ENCODE measurements at regions not wholly inside any gene's neighbourhood (a gene's known extent, or its start where the extent isn't known, plus 50 kb on each side); places are given as distances from the start of the nearest gene placed in this dataset.

GRCh38 chr3:104547031-104547430 is 819.7 kb upstream of the ALCAM start:
- no peak for DNase-seq

GRCh38 chr3:104548401-104548800 is 818.3 kb upstream of the ALCAM start:
- DNase-seq: no peak

- no peak for DNase-seq
These were observed 817.5 kb upstream of the ALCAM start for GRCh38 chr3:104549099-104549714.

- DNase-seq: no peak
These were observed 813.6 kb upstream of the ALCAM start for GRCh38 chr3:104553121-104553520.

- no peak for DNase-seq
These were observed 812.3 kb upstream of the ALCAM start for GRCh38 chr3:104554425-104554824.

GRCh38 chr3:104555728-104556127 is 811.0 kb upstream of the ALCAM start:
- no peak for DNase-seq

- DNase-seq: no peak
These were observed 810.2 kb upstream of the ALCAM start for GRCh38 chr3:104556372-104557078.

GRCh38 chr3:104561324-104561723 is 805.4 kb upstream of the ALCAM start:
- no peak for DNase-seq

GRCh38 chr3:104564045-104564643 is 802.6 kb upstream of the ALCAM start:
- no peak for DNase-seq

- no peak for DNase-seq
These were observed 800.7 kb upstream of the ALCAM start for GRCh38 chr3:104566054-104566453.

- DNase-seq: no peak
These were observed 791.1 kb upstream of the ALCAM start for GRCh38 chr3:104575634-104576033.

GRCh38 chr3:104578558-104578957 is 788.2 kb upstream of the ALCAM start:
- DNase-seq: no peak

GRCh38 chr3:104582092-104582491 is 784.6 kb upstream of the ALCAM start:
- no peak for DNase-seq

GRCh38 chr3:104584682-104585081 is 782.0 kb upstream of the ALCAM start:
- DNase-seq: no peak

GRCh38 chr3:104586344-104586743 is 780.4 kb upstream of the ALCAM start:
- DNase-seq: no peak

GRCh38 chr3:104588442-104588841 is 778.3 kb upstream of the ALCAM start:
- DNase-seq: no peak

- no peak for DNase-seq
These were observed 774.9 kb upstream of the ALCAM start for GRCh38 chr3:104591776-104592175.

GRCh38 chr3:104594491-104594890 is 772.2 kb upstream of the ALCAM start:
- no peak for DNase-seq

- no peak for DNase-seq
These were observed 770.7 kb upstream of the ALCAM start for GRCh38 chr3:104596054-104596453.

- no peak for DNase-seq
These were observed 770.2 kb upstream of the ALCAM start for GRCh38 chr3:104596551-104596950.

GRCh38 chr3:104598848-104599511 is 767.7 kb upstream of the ALCAM start:
- DNase-seq: peak; percentile 5

- no peak for DNase-seq
These were observed 762.2 kb upstream of the ALCAM start for GRCh38 chr3:104604326-104605010.

- DNase-seq: no peak
These were observed 759.9 kb upstream of the ALCAM start for GRCh38 chr3:104606812-104607211.
